GM12874 (cell line): ENCODE measurements at regions not wholly inside any gene's neighbourhood (a gene's known extent, or its start where the extent isn't known, plus 50 kb on each side); places are given as distances from the start of the nearest gene placed in this dataset.

Experiments used
- CTCF ChIP-seq: IDR thresholded peaks from 2 replicates; pipeline ENCODE4 v1.5.1; 2011; ENCODE audit warnings: low read depth, mild to moderate bottlenecking, control low read depth, low read length, moderate library complexity; ENCODE audit not compliant: insufficient read depth

- TF ChIP-seq CTCF = no peak
Observed at GRCh38 chr10:121661451-121661851, 63.2 kb upstream of the FGFR2 start.

- no peak for TF ChIP-seq CTCF
Observed at GRCh38 chr10:121659236-121659635, 61.0 kb upstream of the FGFR2 start.

GRCh38 chr10:121658611-121659010 lies 60.4 kb upstream of the FGFR2 start:
- no peak for TF ChIP-seq CTCF

GRCh38 chr10:121658111-121658510 lies 59.9 kb upstream of the FGFR2 start:
- no peak for TF ChIP-seq CTCF

GRCh38 chr10:121655254-121656144 lies 57.3 kb upstream of the FGFR2 start:
- no peak for TF ChIP-seq CTCF

- no peak for TF ChIP-seq CTCF
Observed at GRCh38 chr10:121654021-121654545, 55.8 kb upstream of the FGFR2 start.

GRCh38 chr10:121653608-121654007 lies 55.4 kb upstream of the FGFR2 start:
- no peak for TF ChIP-seq CTCF
